Right atrium auricular region (tissue), 2 donors: ENCODE measurements at regions not wholly inside any gene's neighbourhood (a gene's known extent, or its start where the extent isn't known, plus 50 kb on each side); places are given as distances from the start of the nearest gene placed in this dataset.

Experiments
- DNase-seq: peaks from one replicate; pipeline ENCODE4 v3.0.0-alpha.2; 2019; ENCODE audit warnings: low spot score
- H3K27ac ChIP-seq, 2 donors: fragments of 200-600 bp; sonication (generic); 1 replicate in 1 of 2; 2 replicates in 1 of 2; pipeline ENCODE4 v1.5.1; 2016 to 2019
- H3K27me3 ChIP-seq, 2 donors: fragments of 200-600 bp; sonication (generic); one replicate each; pipeline versions ENCODE4 v1.5.1 to v1.6.0; 2017 to 2019
- H3K36me3 ChIP-seq: fragments of 200-600 bp; sonication (generic); one replicate; pipeline ENCODE4 v1.5.1; 2016
- H3K4me1 ChIP-seq, 2 donors: fragments of 200-600 bp; sonication (generic); one replicate each; pipeline versions ENCODE4 v1.5.1 to v1.6.0; 2017 to 2019
- H3K4me3 ChIP-seq, 2 donors: fragments of 200-600 bp; sonication (generic); 1 replicate in 1 of 2; 2 replicates in 1 of 2; pipeline ENCODE4 v1.5.1; 2017 to 2019; ENCODE audit warnings: mild to moderate bottlenecking in 1 of 2, moderate library complexity in 1 of 2
- H3K9me3 ChIP-seq, 2 donors: fragments of 200-600 bp; sonication (generic); one replicate each; pipeline ENCODE4 v1.5.1; 2019
- CTCF ChIP-seq, 2 donors: fragments of 200-600 bp; sonication (generic); IDR thresholded peaks; one replicate each; pipeline ENCODE4 v1.5.1; 2019; ENCODE audit warnings: antibody characterized with exemption in 2 of 2

GRCh38 chr18:29161429-29161828, 984.5 kb upstream of the CDH2 start:
- Histone ChIP-seq H3K9me3 (no peaks in the 10 kb centered on the region), H3K27me3 (no peaks in the 10 kb centered on the region), H3K27ac (no peak overlapping the region), H3K4me3 (no peak overlapping the region), H3K36me3 (no peaks in the 10 kb centered on the region), H3K4me1 (no peaks in the 10 kb centered on the region)
- DNase-seq = no peak
- no peak for TF ChIP-seq CTCF (IDR thresholded peaks at IDR 0.05)

DNA sequence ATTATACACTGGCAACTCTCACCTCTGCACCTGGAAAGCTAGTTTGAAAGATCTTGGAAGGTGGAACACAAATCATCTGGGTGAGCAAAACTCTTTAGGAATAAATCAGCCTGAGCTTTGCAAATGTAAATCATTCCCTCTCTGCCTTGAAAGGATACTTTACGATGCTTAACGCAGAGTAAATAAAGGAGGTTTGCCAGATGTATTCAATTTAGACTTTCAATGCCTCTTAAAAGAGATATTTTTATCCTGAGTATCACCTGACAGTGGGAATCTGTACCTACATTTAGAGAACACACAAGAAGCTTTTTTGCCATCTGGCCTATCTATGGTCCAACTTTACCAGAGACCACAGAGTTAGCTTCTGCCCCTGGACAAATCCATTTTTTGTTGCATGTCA, 983.2 kb upstream of the CDH2 start:
- no peak overlapping the region for H3K27ac ChIP-seq
- TF ChIP-seq CTCF (IDR thresholded peaks at IDR 0.05) = no peak
- no peak overlapping the region for H3K4me3 ChIP-seq

DNA sequence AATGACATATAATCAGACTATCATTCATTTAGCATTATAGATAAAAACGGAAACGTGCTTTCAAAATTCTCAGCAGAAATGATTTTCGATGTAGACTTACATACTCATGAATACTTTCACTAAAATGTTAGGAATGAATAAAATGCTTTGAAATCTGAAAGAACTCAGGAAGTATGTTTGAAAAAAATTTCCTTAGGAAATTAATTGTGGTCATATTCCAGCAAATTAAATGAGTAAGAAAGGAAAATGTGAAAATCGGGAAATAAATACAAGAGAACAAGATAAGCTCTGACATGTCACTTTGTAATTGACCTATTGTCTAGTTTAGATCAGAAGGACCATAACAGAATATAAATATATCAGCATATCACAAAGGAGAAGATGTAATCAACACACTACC, 981.0 kb upstream of the CDH2 start:
- no peaks in the 10 kb centered on the region for H3K36me3 ChIP-seq
- H3K4me3 ChIP-seq = no peak overlapping the region
- H3K27ac ChIP-seq = no peak overlapping the region
- H3K4me1 ChIP-seq = peaks cover 0 to 4% of the 10 kb centered on the region in 2 donors
- no peaks in the 10 kb centered on the region for H3K9me3 ChIP-seq
- no peak for TF ChIP-seq CTCF (IDR thresholded peaks at IDR 0.05)
- H3K27me3 ChIP-seq = no peaks in the 10 kb centered on the region
- no peak for DNase-seq

More for the DNA sequence above, 983.2 kb upstream of the CDH2 start:
- Histone ChIP-seq H3K36me3 (no peaks in the 10 kb centered on the region), H3K4me1 (no peaks in the 10 kb centered on the region), H3K27me3 (no peaks in the 10 kb centered on the region), H3K9me3 (no peaks in the 10 kb centered on the region)
- no peak for DNase-seq

GRCh38 chr18:29157057-29157780, 980.3 kb upstream of the CDH2 start:
- TF ChIP-seq CTCF (IDR thresholded peaks at IDR 0.05) = no peak
- H3K4me3 ChIP-seq = no peak overlapping the region
- no peak overlapping the region for H3K27ac ChIP-seq
- no peaks in the 10 kb centered on the region for H3K27me3 ChIP-seq
- no peaks in the 10 kb centered on the region for H3K36me3 ChIP-seq
- no peak for DNase-seq
- no peaks in the 10 kb centered on the region for H3K9me3 ChIP-seq
- H3K4me1 ChIP-seq = peaks cover 0 to 4% of the 10 kb centered on the region in 2 donors

GRCh38 chr18:29156531-29156930, 979.6 kb upstream of the CDH2 start:
- no peak overlapping the region for H3K4me3 ChIP-seq
- no peaks in the 10 kb centered on the region for H3K36me3 ChIP-seq
- H3K27me3 ChIP-seq = no peaks in the 10 kb centered on the region
- peaks cover 0 to 4% of the 10 kb centered on the region in 2 donors for H3K4me1 ChIP-seq
- TF ChIP-seq CTCF (IDR thresholded peaks at IDR 0.05) = no peak
- no peak overlapping the region for H3K27ac ChIP-seq
- DNase-seq = no peak
- H3K9me3 ChIP-seq = no peaks in the 10 kb centered on the region
